GM12891 (cell line): ENCODE measurements at regions not wholly inside any gene's neighbourhood (a gene's known extent, or its start where the extent isn't known, plus 50 kb on each side); places are given as distances from the start of the nearest gene placed in this dataset.

Source experiments
- POLR2A ChIP-seq: IDR thresholded peaks from 2 replicates; pipeline ENCODE4 v1.6.1; 2011; ENCODE audit warnings: low read depth, low read length, control low read depth
- POLR2AphosphoS5 ChIP-seq: IDR thresholded peaks from 2 replicates; pipeline ENCODE4 v1.6.1; 2011; ENCODE audit warnings: low read depth, low read length, control low read depth
- TAF1 ChIP-seq: IDR thresholded peaks from 2 replicates; pipeline ENCODE4 v1.6.1; 2011; ENCODE audit warnings: low read depth, low read length, control low read depth

- TF ChIP-seq POLR2A (no peak), POLR2AphosphoS5 (no peak), TAF1 (no peak)
Measured at GRCh38 chr7:67923286-67923685, 926.7 kb downstream of the TYW1 start.
